HG02759 (cell line): ENCODE measurements at regions not wholly inside any gene's neighbourhood (a gene's known extent, or its start where the extent isn't known, plus 50 kb on each side); places are given as distances from the start of the nearest gene placed in this dataset.

Experiments used
- ATAC-seq: cut with Tn5 transposase; IDR thresholded peaks from one replicate; pipeline ENCODE4 v1.9.1; 2021; ENCODE audit warnings: mild to moderate bottlenecking, moderate library complexity; ENCODE audit not compliant: unreplicated experiment

GRCh38 chr3:162269636-162270458 lies 773.2 kb downstream of the OTOL1 start:
- no peak for ATAC-seq

- ATAC-seq = no peak
These were observed 777.5 kb downstream of the OTOL1 start for GRCh38 chr3:162274070-162274469.

- ATAC-seq = no peak
These were observed 782.2 kb downstream of the OTOL1 start for GRCh38 chr3:162278834-162279233.

GRCh38 chr3:162285259-162285658 lies 788.7 kb downstream of the OTOL1 start:
- ATAC-seq = no peak

- ATAC-seq = no peak
These were observed 791.0 kb downstream of the OTOL1 start for GRCh38 chr3:162287600-162287999.

- ATAC-seq = no peak
These were observed 795.8 kb downstream of the OTOL1 start for GRCh38 chr3:162292409-162292808.

GRCh38 chr3:162295323-162295983 lies 798.8 kb downstream of the OTOL1 start:
- ATAC-seq = no peak

- ATAC-seq = no peak
These were observed 806.5 kb downstream of the OTOL1 start for GRCh38 chr3:162302983-162303624.

- no peak for ATAC-seq
These were observed 820.4 kb downstream of the OTOL1 start for GRCh38 chr3:162317046-162317445.

- ATAC-seq = no peak
These were observed 832.0 kb downstream of the OTOL1 start for GRCh38 chr3:162328649-162329048.

GRCh38 chr3:162329514-162329913 lies 832.9 kb downstream of the OTOL1 start:
- ATAC-seq = no peak

- no peak for ATAC-seq
These were observed 835.7 kb downstream of the OTOL1 start for GRCh38 chr3:162332344-162332743.

GRCh38 chr3:162334537-162334936 lies 837.9 kb downstream of the OTOL1 start:
- no peak for ATAC-seq

GRCh38 chr3:162337630-162338029 lies 841.0 kb downstream of the OTOL1 start:
- ATAC-seq = no peak

GRCh38 chr3:162338514-162338913 lies 841.9 kb downstream of the OTOL1 start:
- ATAC-seq = no peak

- no peak for ATAC-seq
These were observed 852.3 kb downstream of the OTOL1 start for GRCh38 chr3:162348912-162349311.

GRCh38 chr3:162353414-162353813 lies 856.8 kb downstream of the OTOL1 start:
- ATAC-seq = no peak

GRCh38 chr3:162354356-162354755 lies 857.7 kb downstream of the OTOL1 start:
- no peak for ATAC-seq

- no peak for ATAC-seq
These were observed 868.6 kb downstream of the OTOL1 start for GRCh38 chr3:162365066-162365719.

- ATAC-seq = no peak
These were observed 869.7 kb downstream of the OTOL1 start for GRCh38 chr3:162366166-162366766.
